ENCODE measurements at regions not wholly inside any gene's neighbourhood (a gene's known extent, or its start where the extent isn't known, plus 50 kb on each side); places are given as distances from the start of the nearest gene placed in this dataset.

- TF ChIP-seq CTCF (conservative IDR thresholded peaks at IDR 0.05): no peak
- H3K27ac ChIP-seq: no peak overlapping the region
Measured at GRCh38 chr6:4405621-4406212, 270.3 kb upstream of the ECI2 start.

- no peak overlapping the region for H3K27ac ChIP-seq
Measured at GRCh38 chr6:4404415-4404814, 269.0 kb upstream of the ECI2 start.

DNA sequence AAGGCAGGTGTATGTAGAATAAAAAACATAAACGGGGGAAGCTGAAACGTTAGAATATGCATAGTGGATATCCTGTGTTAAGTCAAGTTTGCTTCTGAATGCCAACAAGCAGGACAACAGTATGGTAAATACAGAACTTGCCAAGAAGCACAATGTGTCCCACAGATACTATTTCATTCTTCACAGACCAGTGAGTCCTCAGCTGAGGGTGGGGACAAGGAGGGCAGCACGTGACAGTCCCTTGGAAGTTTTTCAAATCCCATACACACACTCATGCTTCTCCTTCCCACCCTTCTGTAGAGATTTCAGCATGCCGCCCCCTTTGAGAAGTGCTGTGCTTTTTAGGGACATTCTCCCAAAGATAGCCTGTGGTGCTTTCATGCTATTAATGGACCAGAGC, 268.5 kb upstream of the ECI2 start:
- H3K27ac ChIP-seq: no peak overlapping the region
- no peak for TF ChIP-seq CTCF (conservative IDR thresholded peaks at IDR 0.05)

More at GRCh38 chr6:4404415-4404814, 269.0 kb upstream of the ECI2 start:
- TF ChIP-seq CTCF (conservative IDR thresholded peaks at IDR 0.05): no peak

DNA sequence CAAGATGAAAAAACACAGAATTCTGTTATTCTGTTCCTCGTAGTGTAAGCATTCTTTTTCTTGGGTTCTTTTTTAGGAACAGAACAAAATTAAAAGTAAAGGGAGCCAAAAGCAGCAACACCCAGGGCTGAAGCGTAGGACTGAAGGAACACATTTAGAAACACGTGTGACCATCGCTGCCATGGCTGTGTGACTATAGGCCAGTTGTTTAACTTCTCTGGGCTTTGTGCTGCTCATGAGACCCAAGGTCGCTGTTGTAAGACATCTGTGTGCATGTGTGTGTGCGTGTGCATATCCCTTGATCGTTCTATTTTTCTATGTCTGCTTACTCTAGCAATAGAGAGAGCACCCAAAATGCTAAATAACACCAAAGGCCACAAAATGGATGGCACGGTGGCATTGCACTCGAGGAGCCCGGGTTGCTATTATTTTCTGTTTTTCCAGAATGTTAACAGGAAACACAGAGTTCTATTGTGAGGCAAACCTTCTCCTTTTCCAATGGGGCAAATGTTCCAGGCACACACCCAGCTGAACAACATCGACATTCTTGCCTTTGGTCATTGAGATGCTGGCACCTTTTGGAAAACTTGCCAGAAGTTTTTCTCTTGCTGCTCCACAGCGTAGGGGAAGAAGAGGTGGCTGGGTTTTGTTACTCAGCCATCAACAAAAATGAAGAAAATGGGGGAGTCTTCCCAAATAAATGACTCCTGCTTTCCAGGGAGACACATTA, 267.8 kb upstream of the ECI2 start:
- H3K27ac ChIP-seq: no peak overlapping the region
- no peak for TF ChIP-seq CTCF (conservative IDR thresholded peaks at IDR 0.05)

- TF ChIP-seq CTCF (conservative IDR thresholded peaks at IDR 0.05): no peak
- H3K27ac ChIP-seq: no peak overlapping the region
Measured at GRCh38 chr6:4402477-4402976, 267.2 kb upstream of the ECI2 start.

GRCh38 chr6:4401408-4402368, 266.3 kb upstream of the ECI2 start:
- no peak for TF ChIP-seq CTCF (conservative IDR thresholded peaks at IDR 0.05)
- H3K27ac ChIP-seq: no peak overlapping the region

DNA sequence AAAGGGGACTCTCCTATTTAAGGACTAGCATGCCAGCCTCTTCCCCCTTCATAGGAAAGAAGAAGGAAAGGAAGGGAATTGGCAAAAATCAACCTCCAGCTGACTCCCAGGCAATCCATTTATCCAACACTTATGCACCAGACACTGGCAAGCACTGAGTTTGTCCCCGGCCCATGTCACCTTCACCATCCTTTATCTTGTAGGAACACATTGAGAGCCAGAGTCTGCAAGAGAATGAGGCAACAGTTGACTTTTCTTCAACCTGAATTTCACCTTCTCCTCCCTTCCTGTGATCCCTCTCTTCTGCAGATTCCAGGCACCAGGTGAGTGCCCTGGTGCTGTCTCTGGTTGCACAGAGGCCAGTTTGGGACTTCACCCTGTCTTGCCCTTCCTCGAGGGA, 264.3 kb upstream of the ECI2 start:
- TF ChIP-seq CTCF (conservative IDR thresholded peaks at IDR 0.05): no peak
- H3K27ac ChIP-seq: no peak overlapping the region

Data from VCaP (cell line).